GM19395 (cell line): ENCODE measurements at regions not wholly inside any gene's neighbourhood (a gene's known extent, or its start where the extent isn't known, plus 50 kb on each side); places are given as distances from the start of the nearest gene placed in this dataset.

Experiments used
- ATAC-seq: cut with Tn5 transposase; IDR thresholded peaks from one replicate; pipeline ENCODE4 v1.9.1; 2021; ENCODE audit warnings: mild to moderate bottlenecking, moderate library complexity; ENCODE audit not compliant: unreplicated experiment

GRCh38 chr5:97388794-97389193 lies 205.7 kb upstream of the RIOK2 start:
- ATAC-seq: no peak

GRCh38 chr5:97400537-97400936 lies 217.5 kb upstream of the RIOK2 start:
- no peak for ATAC-seq

GRCh38 chr5:97405941-97406340 lies 222.9 kb upstream of the RIOK2 start:
- ATAC-seq: no peak

GRCh38 chr5:97406946-97407676 lies 224.1 kb upstream of the RIOK2 start:
- no peak for ATAC-seq

GRCh38 chr5:97408331-97408730 lies 225.3 kb upstream of the RIOK2 start:
- ATAC-seq: no peak

- ATAC-seq: no peak
Observed at GRCh38 chr5:97412959-97413358, 229.9 kb upstream of the RIOK2 start.

GRCh38 chr5:97417986-97418385 lies 234.9 kb upstream of the RIOK2 start:
- ATAC-seq: no peak

- peak; percentile 81 for ATAC-seq
Observed at GRCh38 chr5:97418462-97418861, 235.4 kb upstream of the RIOK2 start.

GRCh38 chr5:97420646-97421045 lies 237.6 kb upstream of the RIOK2 start:
- no peak for ATAC-seq

GRCh38 chr5:97422678-97423077 lies 239.6 kb upstream of the RIOK2 start:
- ATAC-seq: no peak

- ATAC-seq: peak; percentile 52
Observed at GRCh38 chr5:97425511-97425910, 242.5 kb upstream of the RIOK2 start.

GRCh38 chr5:97427235-97427634 lies 244.2 kb upstream of the RIOK2 start:
- no peak for ATAC-seq

- ATAC-seq: no peak
Observed at GRCh38 chr5:97434021-97434420, 251.0 kb upstream of the RIOK2 start.

GRCh38 chr5:97436405-97436804 lies 253.4 kb upstream of the RIOK2 start:
- ATAC-seq: no peak

- no peak for ATAC-seq
Observed at GRCh38 chr5:97443740-97444139, 260.7 kb upstream of the RIOK2 start.

- ATAC-seq: no peak
Observed at GRCh38 chr5:97449172-97449571, 266.1 kb upstream of the RIOK2 start.

GRCh38 chr5:97452646-97453045 lies 269.6 kb upstream of the RIOK2 start:
- ATAC-seq: no peak

- no peak for ATAC-seq
Observed at GRCh38 chr5:97453263-97453662, 270.2 kb upstream of the RIOK2 start.

GRCh38 chr5:97454015-97454414 lies 271.0 kb upstream of the RIOK2 start:
- no peak for ATAC-seq

- ATAC-seq: no peak
Observed at GRCh38 chr5:97455996-97456395, 272.9 kb upstream of the RIOK2 start.

GRCh38 chr5:97458851-97459250 lies 275.8 kb upstream of the RIOK2 start:
- peak; percentile 88 for ATAC-seq

- no peak for ATAC-seq
Observed at GRCh38 chr5:97471951-97472350, 288.9 kb upstream of the RIOK2 start.

GRCh38 chr5:97475847-97476246 lies 292.8 kb upstream of the RIOK2 start:
- no peak for ATAC-seq
